Mesothelial cell of epicardium (in vitro differentiated cells): ENCODE measurements at regions not wholly inside any gene's neighbourhood (a gene's known extent, or its start where the extent isn't known, plus 50 kb on each side); places are given as distances from the start of the nearest gene placed in this dataset.

Source experiments
- DNase-seq, 2 experiments: peaks; one replicate each; pipeline ENCODE4 v3.0.0; 2021; ENCODE audit warnings: low spot score in 2 of 2; ENCODE audit not compliant: unreplicated experiment in 2 of 2
- H3K27ac Mint-ChIP-seq: 2 replicates; pipeline ENCODE4 v1.8.0; 2021; ENCODE audit warnings: mixed read lengths
- H3K27me3 Mint-ChIP-seq: 2 replicates; pipeline ENCODE4 v1.8.0; 2021; ENCODE audit warnings: low read depth, mixed read lengths
- H3K36me3 Mint-ChIP-seq: 2 replicates; pipeline ENCODE4 v1.8.0; 2021; ENCODE audit warnings: mixed read lengths
- H3K4me1 Mint-ChIP-seq: 2 replicates; pipeline ENCODE4 v1.8.0; 2021; ENCODE audit warnings: mixed read lengths
- H3K4me3 Mint-ChIP-seq: 2 replicates; pipeline ENCODE4 v1.8.0; 2021; ENCODE audit warnings: mild to moderate bottlenecking, moderate library complexity, mixed read lengths
- H3K9me3 Mint-ChIP-seq: 2 replicates; pipeline ENCODE4 v1.8.0; 2021; ENCODE audit warnings: mixed read lengths
- CTCF ChIP-seq: fragments of 200-600 bp; sonication (generic); IDR thresholded peaks from one replicate; pipeline ENCODE4 v1.5.0; 2021; ENCODE audit warnings: antibody characterized with exemption; ENCODE audit not compliant: unreplicated experiment

GRCh38 chr10:107425931-107426553 is 261.5 kb upstream of the SORCS1 start:
- no peaks in the 10 kb centered on the region for H3K36me3 Mint-ChIP-seq
- peaks cover 2% of the 10 kb centered on the region for H3K27me3 Mint-ChIP-seq
- H3K9me3 Mint-ChIP-seq: no peaks in the 10 kb centered on the region
- H3K4me3 Mint-ChIP-seq: no peak overlapping the region
- no peak overlapping the region for H3K27ac Mint-ChIP-seq
- DNase-seq: no peak
- peaks cover 2% of the 10 kb centered on the region for H3K4me1 Mint-ChIP-seq
- no peak for TF ChIP-seq CTCF

- TF ChIP-seq CTCF: no peak
- no peak overlapping the region for H3K27ac Mint-ChIP-seq
- no peaks in the 10 kb centered on the region for H3K9me3 Mint-ChIP-seq
- H3K27me3 Mint-ChIP-seq: peaks cover 2% of the 10 kb centered on the region
- no peak overlapping the region for H3K4me3 Mint-ChIP-seq
- no peak for DNase-seq
- peaks cover 2% of the 10 kb centered on the region for H3K4me1 Mint-ChIP-seq
- H3K36me3 Mint-ChIP-seq: no peaks in the 10 kb centered on the region
Observed at GRCh38 chr10:107424628-107425027, 260.1 kb upstream of the SORCS1 start.

GRCh38 chr10:107423903-107424302 is 259.4 kb upstream of the SORCS1 start:
- H3K4me3 Mint-ChIP-seq: no peak overlapping the region
- DNase-seq: no peak
- no peaks in the 10 kb centered on the region for H3K36me3 Mint-ChIP-seq
- TF ChIP-seq CTCF: no peak
- no peaks in the 10 kb centered on the region for H3K9me3 Mint-ChIP-seq
- peaks cover 2% of the 10 kb centered on the region for H3K4me1 Mint-ChIP-seq
- no peak overlapping the region for H3K27ac Mint-ChIP-seq
- H3K27me3 Mint-ChIP-seq: peaks cover 2% of the 10 kb centered on the region

- Mint-ChIP-seq H3K27ac (no peak overlapping the region), H3K4me1 (peaks cover 2% of the 10 kb centered on the region), H3K36me3 (no peaks in the 10 kb centered on the region), H3K27me3 (peaks cover 2% of the 10 kb centered on the region), H3K4me3 (no peak overlapping the region), H3K9me3 (no peaks in the 10 kb centered on the region)
- DNase-seq: no peak
- TF ChIP-seq CTCF: no peak
Observed at GRCh38 chr10:107422681-107423080, 258.2 kb upstream of the SORCS1 start.

- Mint-ChIP-seq H3K27ac (no peak overlapping the region), H3K27me3 (peaks cover 3% of the 10 kb centered on the region), H3K4me1 (no peaks in the 10 kb centered on the region), H3K36me3 (no peaks in the 10 kb centered on the region), H3K4me3 (no peak overlapping the region), H3K9me3 (no peaks in the 10 kb centered on the region)
- DNase-seq: no peak
- TF ChIP-seq CTCF: no peak
Observed at GRCh38 chr10:107420196-107420595, 255.7 kb upstream of the SORCS1 start.
